ENCODE measurements at regions not wholly inside any gene's neighbourhood (a gene's known extent, or its start where the extent isn't known, plus 50 kb on each side); places are given as distances from the start of the nearest gene placed in this dataset.

GRCh38 chr5:153879596-153879995 lies 159.1 kb downstream of the FAM114A2 start:
- DNase-seq (ENCODE audit: low spot score) = no peak
- H4K20me1 ChIP-seq (ENCODE audit: insufficient read depth, poor library complexity, severe bottlenecking) = no peaks in the 10 kb centered on the region

DNA sequence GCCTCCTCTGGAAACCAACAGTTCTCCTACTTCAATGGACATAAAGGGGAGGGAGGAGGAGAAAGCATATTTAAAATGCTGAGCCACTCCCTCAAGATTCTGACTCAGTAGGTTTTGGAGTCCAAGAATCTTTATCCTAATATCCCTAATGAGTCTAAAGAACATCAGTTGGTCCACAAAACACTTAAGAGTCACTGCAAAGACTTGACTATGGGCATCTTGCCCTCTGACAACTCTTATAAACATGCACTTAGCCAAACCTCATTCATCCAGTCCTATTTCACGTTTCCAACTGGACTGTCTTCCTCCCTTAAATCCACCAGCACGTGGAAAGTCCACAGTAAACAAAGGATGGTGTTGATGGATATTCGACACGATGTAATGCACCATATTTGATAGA lies 172.5 kb downstream of the FAM114A2 start:
- Histone ChIP-seq H3K79me2 (no peaks in the 10 kb centered on the region), H2AFZ (no peak overlapping the region), H3K27me3 (no peaks in the 10 kb centered on the region), H3K9me2 (replicated peaks; ENCODE audit: insufficient read depth) (no peaks in the 10 kb centered on the region), H3K36me3 (replicated peaks; ENCODE audit: insufficient read depth, low read depth) (no peaks in the 10 kb centered on the region), H3K4me2 (no peak overlapping the region), H3K4me3 (no peak overlapping the region), H4K20me1 (ENCODE audit: insufficient read depth, poor library complexity, severe bottlenecking) (no peaks in the 10 kb centered on the region), H3K4me1 (ENCODE audit: insufficient read depth) (no peaks in the 10 kb centered on the region), H3K9me3 (ENCODE audit: low read depth) (no peaks in the 10 kb centered on the region), H3K27ac (no peak overlapping the region)
- DNase-seq (ENCODE audit: low spot score) = no peak
- 85% methylated on average over 4 of the region's 4 CpGs for WGBS (ENCODE audit: low lambda C conversion rate, missing lambda C conversion rate)
- TF ChIP-seq EZH2 (IDR thresholded peaks at IDR 0.05; ENCODE audit: borderline replicate concordance) = no peak
- no peak for TF ChIP-seq EZH2phosphoT487 (IDR thresholded peaks at IDR 0.05; ENCODE audit: low read depth, severe bottlenecking, unreplicated experiment)
- TF ChIP-seq, protein P1, sequence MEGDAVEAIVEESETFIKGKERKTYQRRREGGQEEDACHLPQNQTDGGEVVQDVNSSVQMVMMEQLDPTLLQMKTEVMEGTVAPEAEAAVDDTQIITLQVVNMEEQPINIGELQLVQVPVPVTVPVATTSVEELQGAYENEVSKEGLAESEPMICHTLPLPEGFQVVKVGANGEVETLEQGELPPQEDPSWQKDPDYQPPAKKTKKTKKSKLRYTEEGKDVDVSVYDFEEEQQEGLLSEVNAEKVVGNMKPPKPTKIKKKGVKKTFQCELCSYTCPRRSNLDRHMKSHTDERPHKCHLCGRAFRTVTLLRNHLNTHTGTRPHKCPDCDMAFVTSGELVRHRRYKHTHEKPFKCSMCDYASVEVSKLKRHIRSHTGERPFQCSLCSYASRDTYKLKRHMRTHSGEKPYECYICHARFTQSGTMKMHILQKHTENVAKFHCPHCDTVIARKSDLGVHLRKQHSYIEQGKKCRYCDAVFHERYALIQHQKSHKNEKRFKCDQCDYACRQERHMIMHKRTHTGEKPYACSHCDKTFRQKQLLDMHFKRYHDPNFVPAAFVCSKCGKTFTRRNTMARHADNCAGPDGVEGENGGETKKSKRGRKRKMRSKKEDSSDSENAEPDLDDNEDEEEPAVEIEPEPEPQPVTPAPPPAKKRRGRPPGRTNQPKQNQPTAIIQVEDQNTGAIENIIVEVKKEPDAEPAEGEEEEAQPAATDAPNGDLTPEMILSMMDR (IDR thresholded peaks at IDR 0.05; ENCODE audit: poor library complexity) = no peak

More at GRCh38 chr5:153879596-153879995, 159.1 kb downstream of the FAM114A2 start:
- H3K36me3 ChIP-seq (replicated peaks; ENCODE audit: insufficient read depth, low read depth) = no peaks in the 10 kb centered on the region
- H3K79me2 ChIP-seq = no peaks in the 10 kb centered on the region
- H3K9me3 ChIP-seq (ENCODE audit: low read depth) = no peaks in the 10 kb centered on the region
- H3K4me1 ChIP-seq (ENCODE audit: insufficient read depth) = no peaks in the 10 kb centered on the region
- H3K27me3 ChIP-seq = no peaks in the 10 kb centered on the region
- no peak overlapping the region for H3K27ac ChIP-seq
- H3K4me2 ChIP-seq = no peak overlapping the region
- H2AFZ ChIP-seq = no peak overlapping the region
- no peaks in the 10 kb centered on the region for H3K9me2 ChIP-seq (replicated peaks; ENCODE audit: insufficient read depth)
- H3K4me3 ChIP-seq = no peak overlapping the region
- TF ChIP-seq EZH2 (IDR thresholded peaks at IDR 0.05; ENCODE audit: borderline replicate concordance) = no peak
- TF ChIP-seq EZH2phosphoT487 (IDR thresholded peaks at IDR 0.05; ENCODE audit: low read depth, severe bottlenecking, unreplicated experiment) = no peak
- TF ChIP-seq, protein P1 (IDR thresholded peaks at IDR 0.05; ENCODE audit: poor library complexity) = no peak

DNA sequence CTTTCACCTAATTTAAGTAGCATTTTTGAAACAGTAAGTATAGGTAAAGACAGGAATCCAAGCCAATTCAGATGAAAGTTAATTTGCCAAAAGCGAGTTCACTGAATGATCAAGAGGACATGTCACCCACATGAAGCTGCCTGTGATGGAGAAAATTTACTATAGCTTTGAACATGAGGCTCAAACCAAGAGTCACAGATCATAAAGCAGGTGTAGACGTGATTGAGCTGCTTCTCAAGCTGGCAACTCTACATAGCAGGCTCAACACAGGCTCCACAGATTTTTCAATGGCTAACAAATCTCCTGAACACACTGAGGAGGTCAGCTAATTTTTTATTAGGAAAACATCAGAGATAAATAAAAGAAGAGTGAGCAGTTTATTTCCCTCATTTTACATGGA lies 173.7 kb downstream of the FAM114A2 start:
- Histone ChIP-seq H3K9me2 (replicated peaks; ENCODE audit: insufficient read depth) (no peaks in the 10 kb centered on the region), H3K4me3 (no peak overlapping the region), H3K9me3 (ENCODE audit: low read depth) (no peaks in the 10 kb centered on the region), H3K4me1 (ENCODE audit: insufficient read depth) (no peaks in the 10 kb centered on the region), H2AFZ (no peak overlapping the region), H3K27ac (no peak overlapping the region), H3K36me3 (replicated peaks; ENCODE audit: insufficient read depth, low read depth) (no peaks in the 10 kb centered on the region), H3K27me3 (no peaks in the 10 kb centered on the region), H3K4me2 (no peak overlapping the region), H3K79me2 (no peaks in the 10 kb centered on the region), H4K20me1 (ENCODE audit: insufficient read depth, poor library complexity, severe bottlenecking) (no peaks in the 10 kb centered on the region)
- TF ChIP-seq EZH2 (IDR thresholded peaks at IDR 0.05; ENCODE audit: borderline replicate concordance) = no peak
- TF ChIP-seq EZH2phosphoT487 (IDR thresholded peaks at IDR 0.05; ENCODE audit: low read depth, severe bottlenecking, unreplicated experiment) = no peak
- TF ChIP-seq, protein P1 (IDR thresholded peaks at IDR 0.05; ENCODE audit: poor library complexity) = no peak
- no peak for DNase-seq (ENCODE audit: low spot score)
- 90% methylated on average over 2 of the region's 2 CpGs for WGBS (ENCODE audit: low lambda C conversion rate, missing lambda C conversion rate)

GRCh38 chr5:153863951-153864350 lies 174.8 kb downstream of the FAM114A2 start:
- H3K36me3 ChIP-seq (replicated peaks; ENCODE audit: insufficient read depth, low read depth) = no peaks in the 10 kb centered on the region
- no peak overlapping the region for H3K27ac ChIP-seq
- no peaks in the 10 kb centered on the region for H3K27me3 ChIP-seq
- H3K9me3 ChIP-seq (ENCODE audit: low read depth) = no peaks in the 10 kb centered on the region
- H3K9me2 ChIP-seq (replicated peaks; ENCODE audit: insufficient read depth) = no peaks in the 10 kb centered on the region
- no peak overlapping the region for H3K4me3 ChIP-seq
- WGBS (ENCODE audit: low lambda C conversion rate, missing lambda C conversion rate) = 91% methylated on average over 2 of the region's 2 CpGs
- H2AFZ ChIP-seq = no peak overlapping the region
- H4K20me1 ChIP-seq (ENCODE audit: insufficient read depth, poor library complexity, severe bottlenecking) = no peaks in the 10 kb centered on the region
- TF ChIP-seq EZH2phosphoT487 (IDR thresholded peaks at IDR 0.05; ENCODE audit: low read depth, severe bottlenecking, unreplicated experiment) (no peak), EZH2 (IDR thresholded peaks at IDR 0.05; ENCODE audit: borderline replicate concordance) (no peak)
- TF ChIP-seq, protein P1 (IDR thresholded peaks at IDR 0.05; ENCODE audit: poor library complexity) = no peak
- H3K4me2 ChIP-seq = no peak overlapping the region
- no peaks in the 10 kb centered on the region for H3K79me2 ChIP-seq
- DNase-seq (ENCODE audit: low spot score) = no peak
- H3K4me1 ChIP-seq (ENCODE audit: insufficient read depth) = no peaks in the 10 kb centered on the region

All from hepatocyte (in vitro differentiated cells).